Ramos (cell line): ENCODE measurements at regions not wholly inside any gene's neighbourhood (a gene's known extent, or its start where the extent isn't known, plus 50 kb on each side); places are given as distances from the start of the nearest gene placed in this dataset.
"Not testable (repeated sequence)": the region's sequence is repeated elsewhere in the genome, so short reads cannot be mapped to it uniquely, and the experiment has no call there.

Experiments
- in situ Hi-C: fragments of 300-500 bp; cut with MboI; formaldehyde crosslinking; loops from one replicate; pipeline ENCODE4 v1.14.3; 2022; ENCODE audit warnings: low sequenced_read_pairs; ENCODE audit not compliant: unreplicated experiment

DNA sequence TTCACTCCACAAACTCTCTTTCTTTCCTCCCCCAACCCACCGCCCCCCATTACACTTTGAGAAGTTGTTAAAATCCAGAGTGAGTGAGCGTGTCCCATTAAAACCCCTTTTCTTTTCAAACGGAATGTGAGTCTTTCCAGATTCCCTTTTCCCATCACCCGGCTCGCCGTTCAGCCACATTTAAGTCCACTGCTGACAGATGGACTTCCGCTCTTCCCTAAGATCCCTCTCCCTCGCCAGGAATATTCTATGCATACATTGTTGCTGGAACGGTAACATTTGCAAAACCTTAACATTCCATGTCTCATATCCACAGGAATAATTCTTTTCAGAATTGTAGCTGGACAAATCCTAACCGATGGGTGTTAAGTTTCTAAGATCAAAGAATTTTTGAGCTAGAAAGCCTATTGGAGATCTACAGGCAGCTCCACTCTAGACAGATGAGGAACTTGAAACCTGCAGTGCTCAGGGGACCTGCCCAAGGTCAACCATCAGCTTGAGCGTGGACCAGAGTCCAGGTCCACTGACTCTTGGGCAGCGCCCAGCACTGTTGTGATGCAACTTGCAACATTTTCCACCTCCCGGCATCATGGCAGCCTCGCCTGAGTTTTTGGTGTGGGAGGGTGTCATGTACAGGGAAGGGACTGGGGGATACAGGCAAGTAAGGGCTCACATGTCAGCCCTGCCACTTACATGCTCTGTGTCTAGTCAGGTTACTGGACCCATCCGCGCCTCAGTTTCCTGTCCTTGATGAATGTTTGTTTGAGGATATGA lies 500.1 kb downstream of the CCDC171 start:
- in situ Hi-C loops = no loop called here

DNA sequence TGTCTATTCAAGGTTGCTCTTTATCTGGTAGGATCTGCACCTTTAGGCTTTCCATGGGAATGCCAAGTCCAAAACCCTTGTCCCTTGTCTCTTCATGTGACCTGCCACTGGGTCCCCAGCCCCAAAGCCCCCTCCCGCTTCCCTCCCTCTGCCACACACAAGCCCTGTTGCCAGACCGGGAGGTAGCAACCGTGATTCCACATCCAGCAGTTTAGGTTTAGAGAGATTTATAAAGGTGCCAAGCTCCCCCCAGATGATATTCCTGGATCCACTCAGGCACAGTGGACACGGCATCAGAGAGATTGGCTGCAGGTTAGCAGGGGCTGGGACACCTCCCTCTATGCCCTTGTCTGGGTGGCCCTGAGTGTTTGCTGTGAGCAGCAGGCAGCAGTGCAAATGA lies 504.7 kb downstream of the CCDC171 start:
- in situ Hi-C loops = no loop called here

DNA sequence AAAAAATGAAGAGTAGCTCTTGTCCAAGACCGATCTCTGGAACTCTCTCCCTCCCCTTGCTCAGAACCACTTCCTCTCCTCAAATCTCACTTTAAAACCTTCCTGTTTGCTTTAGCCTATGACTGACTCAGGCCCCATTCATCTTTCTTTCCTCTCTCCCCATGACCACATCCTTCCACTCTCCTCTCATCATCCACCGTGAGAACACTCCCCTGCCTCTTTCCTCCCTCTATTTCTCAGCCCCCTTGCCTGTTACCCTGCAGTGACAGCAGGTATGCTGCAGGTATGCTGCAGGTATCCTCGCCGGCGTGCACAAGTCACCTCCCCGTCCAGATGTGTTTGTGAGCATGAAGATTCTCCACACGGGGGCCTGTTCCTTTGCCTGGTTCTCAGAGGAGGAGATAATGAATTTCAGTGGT lies 505.3 kb downstream of the CCDC171 start:
- in situ Hi-C loops = no loop called here

DNA sequence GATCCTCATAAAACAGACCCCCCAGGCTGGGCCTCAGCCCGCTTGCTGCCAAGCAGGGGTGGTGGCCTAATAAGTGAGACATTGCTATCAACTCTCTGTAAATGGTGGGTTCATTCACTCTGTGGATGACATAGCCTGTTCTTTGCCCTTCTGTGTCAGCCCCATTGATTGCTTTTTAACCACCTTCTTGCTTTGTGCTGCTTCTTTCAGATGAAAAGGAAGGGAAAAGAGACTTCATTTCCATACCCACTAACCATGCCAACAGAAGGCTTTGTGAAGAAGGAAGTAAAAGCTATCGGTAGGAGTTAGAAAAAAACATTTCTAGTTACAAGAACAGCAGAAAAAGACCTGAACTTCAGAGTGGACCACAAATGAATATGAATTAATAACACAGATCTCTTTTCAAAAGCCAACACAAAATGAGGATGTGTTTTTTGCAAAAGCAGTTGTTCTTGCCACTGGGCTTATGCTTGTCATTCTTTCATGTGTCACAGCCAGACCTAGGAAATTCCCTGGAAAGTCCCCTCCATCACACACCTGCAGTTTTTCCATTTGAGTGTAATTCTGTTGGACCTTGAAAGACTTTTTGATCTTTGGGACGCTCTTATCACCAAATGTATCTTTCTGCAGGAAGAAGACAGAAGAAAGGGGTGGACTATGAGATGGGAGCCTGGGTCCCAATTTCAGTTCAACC lies 507.7 kb downstream of the CCDC171 start:
- in situ Hi-C loops = no loop called here

DNA sequence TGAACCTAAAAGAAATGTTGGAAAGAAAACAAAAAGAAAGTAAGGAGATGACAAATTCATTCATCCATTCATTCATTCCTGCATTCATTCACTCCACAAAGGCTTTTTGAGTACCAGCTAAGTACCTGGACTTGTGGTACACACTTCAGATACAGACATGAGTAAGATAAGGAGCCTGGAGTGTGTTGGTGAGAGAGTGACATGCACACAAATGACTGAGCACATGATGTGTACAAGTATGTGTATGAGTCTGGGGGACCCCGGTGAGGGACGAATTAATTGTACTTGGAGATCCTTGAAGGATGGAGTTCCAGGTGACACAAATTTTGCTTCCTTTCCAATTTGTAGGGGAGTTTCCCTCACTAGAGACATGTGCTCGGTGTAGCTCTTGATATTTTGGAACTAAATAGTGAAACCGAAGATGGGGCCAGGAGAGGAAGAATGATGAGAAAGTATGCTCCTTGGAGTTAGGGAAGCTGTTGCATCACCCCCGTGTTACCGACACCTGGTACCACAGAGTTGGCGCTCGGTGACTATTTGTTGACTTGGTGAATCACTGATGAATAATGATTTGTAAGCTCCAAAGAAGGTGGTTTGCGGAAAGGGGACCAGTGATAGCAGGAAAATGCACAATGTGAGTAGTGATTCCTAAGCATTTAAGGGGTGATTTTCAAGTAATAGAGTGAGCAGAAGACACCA lies 509.8 kb downstream of the CCDC171 start:
- in situ Hi-C loops = no loop called here

DNA sequence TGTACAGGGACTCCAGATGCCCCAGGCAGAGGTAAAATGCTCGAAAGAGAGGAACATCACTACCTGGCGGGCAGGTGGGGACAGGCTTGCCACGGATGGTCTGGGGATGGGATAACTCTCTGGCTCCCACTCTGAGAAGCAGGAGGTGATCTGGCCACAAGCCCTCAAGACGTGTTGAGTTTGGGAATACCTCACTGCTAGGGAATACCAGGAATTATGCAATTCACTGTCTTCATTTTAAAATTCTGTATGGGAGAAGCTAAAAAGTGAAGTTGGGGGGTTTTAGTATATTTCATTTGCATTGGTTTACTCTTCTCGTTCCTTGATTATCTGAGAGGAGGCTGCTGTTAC lies 510.4 kb downstream of the CCDC171 start:
- in situ Hi-C loops = no loop called here

DNA sequence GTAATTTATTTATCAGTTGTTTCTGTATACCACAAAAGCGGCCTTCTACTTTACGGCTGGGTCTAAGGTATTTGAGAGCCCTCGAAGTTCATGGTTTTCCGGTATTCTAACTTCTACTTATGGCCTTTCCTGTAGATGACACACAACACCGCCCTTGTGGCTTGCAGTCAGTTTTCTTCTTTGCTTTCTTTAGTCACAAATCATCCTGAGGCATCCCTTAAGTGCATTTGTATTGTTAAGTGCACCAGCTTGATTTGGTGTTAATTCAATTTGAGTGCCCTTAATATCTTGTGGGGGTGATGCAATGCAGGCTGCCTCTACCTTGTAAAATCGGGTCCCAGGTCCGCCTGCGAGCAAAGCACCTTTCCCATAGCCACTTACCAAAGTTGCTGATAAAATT lies 511.9 kb downstream of the CCDC171 start:
- in situ Hi-C loops = no loop called here

DNA sequence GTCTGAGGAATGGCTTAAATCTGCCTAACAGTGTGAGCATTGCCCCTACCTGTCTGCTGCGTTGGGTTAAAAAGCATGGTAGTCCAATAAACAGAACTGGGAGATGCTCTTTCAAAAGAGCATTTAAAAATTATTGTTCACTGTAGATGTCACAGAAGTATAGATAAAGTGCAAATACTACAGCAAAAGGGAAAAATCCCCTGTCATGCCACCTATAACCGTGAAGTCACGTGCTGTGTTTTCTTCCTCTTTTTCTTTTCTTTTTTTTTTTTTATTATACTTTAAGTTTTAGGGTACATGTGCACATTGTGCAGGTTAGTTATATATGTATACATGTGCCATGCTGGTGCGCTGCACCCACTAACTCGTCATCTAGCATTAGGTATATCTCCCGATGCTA lies 513.4 kb downstream of the CCDC171 start:
- in situ Hi-C loops = not testable (repeated sequence)

DNA sequence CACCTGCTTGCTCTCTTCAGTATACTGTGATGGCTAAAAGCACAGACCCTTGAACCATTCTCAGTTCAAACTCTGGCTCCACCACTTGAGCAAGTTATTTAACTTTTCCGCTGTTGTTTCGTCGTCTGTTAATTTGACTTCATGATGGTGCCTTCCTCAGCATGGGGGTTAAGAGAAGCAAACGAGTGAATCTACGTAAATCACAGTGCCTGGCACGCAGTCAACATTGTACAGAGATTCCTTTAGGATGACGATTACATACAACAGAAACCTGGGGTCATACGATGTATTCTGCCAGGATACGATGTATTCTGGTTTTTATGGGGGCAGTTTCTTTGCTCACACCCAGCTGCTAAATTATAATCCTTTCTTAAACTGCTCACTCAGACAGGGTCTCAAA lies 515.6 kb downstream of the CCDC171 start:
- in situ Hi-C loops = no loop called here

DNA sequence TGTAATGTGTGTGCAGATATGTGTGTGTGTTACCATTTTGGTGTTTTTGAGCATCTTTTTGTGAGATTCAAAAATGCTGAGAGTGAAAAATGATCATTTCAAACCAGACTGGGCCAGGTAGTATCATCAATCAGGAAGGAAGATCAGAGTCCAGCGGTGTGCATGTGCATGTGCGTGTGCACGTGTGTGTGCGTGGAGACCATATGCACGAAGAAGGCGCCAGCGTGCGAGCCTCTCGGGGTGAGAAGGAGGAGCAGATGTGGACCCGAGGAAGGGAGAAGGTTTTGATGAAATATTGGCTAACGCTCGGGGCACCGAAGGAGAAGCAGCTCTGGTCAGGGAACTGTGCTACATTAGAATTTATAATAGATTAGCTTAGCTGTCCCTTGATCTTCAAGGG lies 516.4 kb downstream of the CCDC171 start:
- in situ Hi-C loops = no loop called here

DNA sequence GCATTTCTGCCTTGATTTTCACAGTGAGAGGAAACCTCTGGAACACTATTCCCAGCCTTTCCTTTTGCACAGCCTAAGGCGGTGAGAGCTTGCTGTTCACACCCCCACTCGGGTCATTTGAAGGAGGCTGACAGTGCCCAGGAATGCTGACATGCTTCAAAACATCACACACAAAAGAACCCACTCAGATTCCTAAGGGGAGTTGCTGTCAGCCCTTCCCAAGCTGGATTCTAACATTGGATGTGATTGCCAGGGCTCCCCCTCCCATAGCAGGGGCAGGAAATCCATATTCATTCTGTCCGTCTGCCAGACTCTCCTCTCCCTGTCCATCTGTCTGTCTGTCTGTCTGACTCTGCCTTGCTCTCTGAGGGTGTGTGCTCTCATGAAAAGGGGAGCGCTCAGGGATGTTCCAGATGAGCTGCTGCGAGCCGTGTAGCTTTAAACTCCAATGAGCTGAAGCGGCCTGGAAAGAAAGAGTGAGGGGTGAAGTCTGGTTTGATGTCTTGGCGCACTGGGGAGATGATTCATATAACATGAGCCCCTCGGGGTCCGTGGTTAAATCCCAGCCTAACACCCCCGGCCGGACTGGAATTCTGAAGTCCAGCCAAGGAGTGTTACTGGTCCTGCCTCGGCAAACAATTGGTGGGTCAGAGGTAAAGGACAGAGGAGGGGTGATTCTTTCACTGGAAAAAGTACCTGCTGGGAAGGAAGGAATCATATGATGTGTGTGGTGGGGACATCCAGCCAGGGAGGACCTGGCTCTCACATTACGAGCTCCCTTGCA lies 517.0 kb downstream of the CCDC171 start:
- in situ Hi-C loops = no loop called here

DNA sequence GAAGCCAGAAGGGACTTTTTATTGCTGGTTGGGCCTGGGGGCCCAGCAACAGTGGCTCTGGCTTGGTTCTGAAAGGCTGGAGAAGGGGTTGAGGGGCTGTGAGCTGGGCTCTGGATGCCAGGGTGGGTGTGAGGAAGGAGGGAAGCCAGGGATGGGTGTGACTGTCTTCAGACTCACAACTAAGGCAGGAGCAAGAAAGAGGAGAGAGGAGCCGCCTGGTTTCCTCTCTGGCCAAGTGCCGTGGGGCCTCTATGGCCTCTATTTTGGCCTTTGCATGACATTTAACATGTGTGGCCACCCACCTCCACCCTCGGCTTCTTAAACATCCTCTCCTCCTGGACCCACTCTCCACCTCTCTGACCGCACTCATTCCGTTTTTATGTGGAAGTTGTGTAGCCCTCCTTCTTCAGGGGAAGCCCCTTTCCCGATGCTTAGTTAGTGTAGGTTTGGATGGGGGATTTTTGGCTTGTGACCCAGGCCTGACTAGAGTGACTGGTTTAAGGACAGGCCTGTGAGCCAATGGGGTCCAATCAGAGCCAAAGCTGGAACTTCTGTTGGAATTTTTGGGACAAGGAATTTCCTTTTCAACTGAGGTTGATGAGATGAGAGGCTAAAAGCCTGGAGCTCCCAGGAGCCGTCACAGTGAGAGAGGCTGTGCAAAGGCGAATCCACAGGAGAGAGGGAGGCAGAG lies 517.8 kb downstream of the CCDC171 start:
- in situ Hi-C loops = no loop called here

DNA sequence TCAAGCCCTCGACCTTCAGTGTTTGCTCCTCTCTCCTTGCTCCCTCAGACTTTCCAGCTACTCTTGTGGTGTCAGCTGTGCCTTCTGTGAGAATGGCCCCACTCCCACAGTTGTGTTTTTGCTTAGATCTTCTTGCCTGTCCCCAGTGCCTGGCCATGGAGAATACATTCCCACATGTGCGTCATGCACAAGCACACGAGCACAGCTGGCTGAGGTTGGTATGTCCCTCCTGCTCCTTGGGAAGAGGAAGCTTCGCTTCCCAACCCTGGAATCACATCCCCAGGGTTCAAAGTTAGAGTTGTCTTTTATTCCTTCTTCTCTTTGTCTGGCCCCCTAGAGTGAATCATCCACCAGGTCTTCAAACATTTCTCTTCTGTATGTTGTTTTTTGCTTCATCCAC lies 518.6 kb downstream of the CCDC171 start:
- in situ Hi-C loops = no loop called here

DNA sequence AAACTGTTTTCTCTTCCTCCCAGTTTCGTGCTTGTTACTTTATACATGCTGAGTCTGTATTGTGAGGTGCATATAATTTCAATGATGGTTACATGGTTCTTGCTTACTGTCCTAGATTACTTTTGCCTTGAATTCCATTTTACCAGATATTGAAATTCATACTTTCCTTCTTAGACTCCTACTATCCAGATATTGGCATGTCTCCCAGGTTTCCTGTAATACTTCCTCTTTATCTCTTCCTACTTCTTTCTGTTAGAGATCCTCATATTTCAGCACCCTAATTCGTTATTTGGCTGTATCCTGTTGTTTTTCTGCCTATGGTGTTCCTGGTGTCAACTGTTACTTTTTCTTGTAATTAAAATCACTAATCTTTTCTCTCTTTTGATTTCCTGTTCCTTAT lies 522.1 kb downstream of the CCDC171 start:
- in situ Hi-C loops = no loop called here

DNA sequence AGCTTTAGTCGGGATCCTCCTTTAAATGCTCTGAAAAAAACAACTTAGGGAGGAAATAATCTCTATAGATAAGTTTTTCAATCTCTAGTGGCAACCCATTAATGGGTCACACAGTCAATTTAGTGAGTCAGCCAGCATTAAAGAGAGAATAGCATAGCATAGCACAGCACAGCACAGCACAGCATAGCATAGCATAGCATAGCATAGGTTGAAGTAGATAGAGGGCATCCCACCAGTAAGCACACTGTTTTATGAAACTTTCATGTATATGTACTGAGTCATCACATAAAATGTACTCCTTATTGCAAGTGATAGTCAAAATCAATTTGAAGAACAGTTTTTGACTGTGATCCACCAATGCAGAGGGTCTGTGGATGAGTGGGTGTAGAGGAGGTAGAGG lies 522.9 kb downstream of the CCDC171 start:
- in situ Hi-C loops = no loop called here

DNA sequence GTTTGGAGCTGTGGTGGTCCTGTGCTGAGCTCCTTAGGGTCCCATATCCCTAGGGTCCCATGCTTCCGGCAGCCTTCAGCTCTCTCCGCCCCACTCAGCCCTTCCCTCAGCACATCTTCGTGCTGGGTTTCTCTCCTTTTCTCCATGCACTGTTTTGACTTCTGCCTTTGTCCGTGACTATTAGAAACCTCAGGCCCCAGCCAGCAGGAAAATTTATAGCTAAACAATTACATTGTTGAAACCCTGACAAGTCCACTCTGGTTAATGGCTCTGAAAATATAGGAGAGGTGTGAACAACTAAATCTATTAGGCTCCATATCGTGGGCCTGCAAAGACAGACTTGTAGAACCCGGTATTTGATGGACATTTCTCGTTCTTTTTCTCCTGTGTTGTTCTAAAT lies 523.7 kb downstream of the CCDC171 start:
- in situ Hi-C loops = no loop called here

DNA sequence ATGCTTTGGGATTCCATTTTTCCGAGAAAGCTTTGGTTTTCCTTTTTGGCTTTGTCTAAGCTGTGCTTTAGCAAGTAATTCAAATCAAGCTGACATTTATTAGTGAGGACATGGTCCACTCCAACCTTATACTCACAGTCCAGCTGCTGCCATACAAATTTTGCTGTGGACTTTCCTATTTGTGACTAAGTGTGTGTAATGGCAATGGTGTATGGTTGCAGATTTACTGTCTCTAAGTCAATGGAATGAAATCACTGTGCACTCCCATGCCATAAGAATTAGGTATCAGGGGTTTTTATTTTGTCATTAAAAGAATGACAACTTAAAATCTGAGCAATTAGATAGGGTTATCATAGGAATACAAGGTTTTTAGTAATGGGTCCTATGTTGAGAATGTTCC lies 530.0 kb downstream of the CCDC171 start:
- in situ Hi-C loops = no loop called here

DNA sequence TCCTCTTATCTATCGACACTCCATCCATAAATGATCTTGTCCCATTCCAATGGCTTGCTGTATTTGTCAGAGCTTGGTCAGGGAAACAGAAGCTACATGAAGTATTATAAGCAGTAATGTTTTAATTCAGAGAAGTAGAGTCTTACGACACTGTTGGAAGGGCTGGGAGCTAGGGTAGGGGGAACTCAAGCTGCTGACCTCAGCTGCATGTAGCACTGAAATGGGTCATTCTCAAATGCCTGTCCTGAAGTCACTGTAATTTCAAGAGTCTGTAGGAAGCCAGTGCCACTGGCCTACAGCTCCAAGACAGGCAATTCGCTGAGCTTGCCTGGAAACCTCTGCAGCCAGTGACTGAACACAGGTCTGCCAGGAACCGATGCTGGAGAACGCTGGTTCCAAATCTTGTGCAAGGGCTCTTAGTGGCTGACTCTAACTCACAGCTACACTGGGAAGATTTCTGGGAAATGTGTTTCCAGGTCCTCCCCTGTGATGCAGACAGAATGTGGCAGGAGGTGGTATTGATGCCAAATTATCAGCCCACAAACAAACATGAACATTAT lies 532.4 kb downstream of the CCDC171 start:
- in situ Hi-C loops = no loop called here

DNA sequence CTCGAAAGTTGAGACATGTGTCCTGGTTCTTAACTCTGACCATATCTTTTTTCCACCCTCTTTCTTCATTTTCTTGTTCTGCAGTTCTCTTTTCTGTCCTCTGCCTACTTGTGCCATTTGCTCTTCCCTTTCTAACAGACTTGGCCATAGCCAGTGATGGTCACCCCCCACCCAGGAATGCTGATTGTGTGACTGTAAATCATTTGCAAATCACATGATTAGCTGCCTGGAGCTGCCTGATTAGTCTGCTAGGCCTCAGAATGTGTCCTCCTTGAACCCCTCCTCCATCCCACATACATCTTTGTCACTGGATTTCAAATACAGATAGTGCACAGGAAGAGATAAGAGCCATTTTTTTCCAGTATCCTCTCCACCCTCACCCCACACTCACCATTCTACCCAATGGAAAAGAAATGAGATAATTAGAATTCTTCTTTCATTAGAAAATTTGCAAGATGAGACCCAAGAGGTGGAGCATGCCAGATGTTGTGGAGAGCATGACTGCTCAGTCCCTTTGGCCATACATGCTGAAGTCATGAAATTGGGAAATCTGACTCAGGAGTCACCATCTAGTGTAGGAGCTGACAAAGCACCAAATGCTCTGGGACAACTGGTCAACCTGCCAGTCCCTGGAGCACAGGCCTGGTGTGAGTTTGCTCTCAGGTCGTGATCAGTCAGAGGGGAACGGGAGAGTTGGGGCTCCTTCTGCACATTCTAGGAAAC lies 538.2 kb downstream of the CCDC171 start:
- in situ Hi-C loops = no loop called here
